Neural cell (in vitro differentiated cells): ENCODE measurements at regions not wholly inside any gene's neighbourhood (a gene's known extent, or its start where the extent isn't known, plus 50 kb on each side); places are given as distances from the start of the nearest gene placed in this dataset.

Source experiments
- H2AFZ ChIP-seq: fragments of 200-600, 300-800 bp; sonication (generic), shearing (Covaris generic); 2 replicates; pipeline ENCODE4 v1.6.0; 2014; ENCODE audit warnings: low read depth, mild to moderate bottlenecking, antibody characterized with exemption, low read length, moderate library complexity
- H3F3A ChIP-seq: fragments of 200-600 bp; shearing (Covaris generic); 2 replicates; pipeline ENCODE4 v1.6.1; 2016; ENCODE audit warnings: mild to moderate bottlenecking, moderate library complexity, mixed read lengths, antibody characterized with exemption, low read length; ENCODE audit not compliant: insufficient read depth, poor library complexity, severe bottlenecking
- H3K27ac ChIP-seq: fragments of 200-600, 300-800 bp; sonication (generic), shearing (Covaris generic); 2 replicates; pipeline ENCODE4 v1.5.1; 2014; ENCODE audit warnings: mild to moderate bottlenecking, low read length, moderate library complexity
- H3K27me3 ChIP-seq: fragments of 300-800, 200-600 bp; sonication (generic), shearing (Covaris generic); 2 replicates; pipeline ENCODE4 v1.6.0; 2014; ENCODE audit warnings: mild to moderate bottlenecking, low read depth, low read length, moderate library complexity; ENCODE audit not compliant: insufficient read depth
- H3K36me3 ChIP-seq: fragments of 300-800, 200-600 bp; sonication (generic), shearing (Covaris generic); 2 replicates; pipeline ENCODE4 v1.5.1; 2014; ENCODE audit warnings: mild to moderate bottlenecking, antibody characterized with exemption, low read length, moderate library complexity; ENCODE audit not compliant: insufficient read depth
- H3K4me2 ChIP-seq: fragments of 300-800, 200-600 bp; sonication (generic), shearing (Covaris generic); 2 replicates; pipeline ENCODE4 v1.6.0; 2014; ENCODE audit warnings: mild to moderate bottlenecking, low read length
- H3K4me3 ChIP-seq: fragments of 300-800, 200-600 bp; sonication (generic), shearing (Covaris generic); 2 replicates; pipeline ENCODE4 v1.5.1; 2014; ENCODE audit warnings: mild to moderate bottlenecking, low read length, moderate library complexity
- H3K79me2 ChIP-seq: fragments of 200-600 bp; shearing (Covaris generic); replicated peaks from 2 replicates; pipeline ENCODE4 v1.6.0; 2014; ENCODE audit warnings: mild to moderate bottlenecking, low read length, moderate library complexity; ENCODE audit not compliant: insufficient read depth
- H3K9ac ChIP-seq: fragments of 300-800, 200-600 bp; sonication (generic), shearing (Covaris generic); 2 replicates; pipeline ENCODE4 v1.6.1; 2016; ENCODE audit warnings: mild to moderate bottlenecking, low read length, mixed read lengths
- H3K9me2 ChIP-seq: fragments of 200-600 bp; shearing (Covaris generic); 2 replicates; pipeline ENCODE4 v1.6.1; 2016; ENCODE audit warnings: mild to moderate bottlenecking, low read length, mixed read lengths; ENCODE audit not compliant: insufficient read depth
- H3K9me3 ChIP-seq: fragments of 200-600, 300-800 bp; sonication (generic), shearing (Covaris generic); 2 replicates; pipeline ENCODE4 v1.6.1; 2016; ENCODE audit warnings: mild to moderate bottlenecking, mixed run types, low read length, moderate library complexity, mixed read lengths
- H4K20me1 ChIP-seq: fragments of 200-600 bp; shearing (Covaris generic); 2 replicates; pipeline ENCODE4 v1.6.1; 2016; ENCODE audit warnings: mild to moderate bottlenecking, mixed run types; ENCODE audit not compliant: insufficient read depth
- EP300 ChIP-seq: fragments of 450-650 bp; conservative IDR thresholded peaks from 2 replicates; pipeline ENCODE4 v1.6.1; 2014; ENCODE audit warnings: antibody characterized with exemption, mild to moderate bottlenecking, moderate library complexity; ENCODE audit not compliant: poor library complexity, severe bottlenecking
- EZH2 ChIP-seq: fragments of 200-600, 300-800 bp; shearing (Covaris generic), sonication (generic); IDR thresholded peaks from 2 replicates; pipeline ENCODE4 v1.6.1; 2014; ENCODE audit warnings: antibody characterized with exemption, low read length, borderline replicate concordance, mild to moderate bottlenecking; ENCODE audit not compliant: insufficient read depth, poor library complexity, severe bottlenecking
- MXI1 ChIP-seq: fragments of 450-650 bp; conservative IDR thresholded peaks from 2 replicates; pipeline ENCODE4 v1.6.1; 2014; ENCODE audit warnings: antibody characterized with exemption, mild to moderate bottlenecking; ENCODE audit not compliant: poor library complexity, severe bottlenecking
- POLR2AphosphoS5 ChIP-seq: IDR thresholded peaks from 2 replicates; pipeline ENCODE4 v1.6.1; 2012
- RAD21 ChIP-seq: fragments of 450-650 bp; conservative IDR thresholded peaks from 2 replicates; pipeline ENCODE4 v1.6.1; 2014; ENCODE audit warnings: antibody characterized with exemption, mild to moderate bottlenecking, moderate library complexity
- REST ChIP-seq: IDR thresholded peaks from 2 replicates; pipeline ENCODE4 v1.6.1; 2012; ENCODE audit warnings: borderline replicate concordance
- SMC3 ChIP-seq: fragments of 450-650 bp; conservative IDR thresholded peaks from 2 replicates; pipeline ENCODE4 v1.6.1; 2014; ENCODE audit warnings: antibody characterized with exemption, mild to moderate bottlenecking, moderate library complexity; ENCODE audit not compliant: poor library complexity
- TAF1 ChIP-seq: IDR thresholded peaks from 2 replicates; pipeline ENCODE4 v1.6.1; 2012; ENCODE audit warnings: low read depth
- TF ChIP-seq, protein P1 (sequence below): fragments of 450-650 bp; IDR thresholded peaks from 2 replicates; pipeline ENCODE4 v1.5.1; 2014; ENCODE audit warnings: antibody characterized with exemption, mild to moderate bottlenecking, moderate library complexity; ENCODE audit not compliant: poor library complexity, severe bottlenecking

DNA sequence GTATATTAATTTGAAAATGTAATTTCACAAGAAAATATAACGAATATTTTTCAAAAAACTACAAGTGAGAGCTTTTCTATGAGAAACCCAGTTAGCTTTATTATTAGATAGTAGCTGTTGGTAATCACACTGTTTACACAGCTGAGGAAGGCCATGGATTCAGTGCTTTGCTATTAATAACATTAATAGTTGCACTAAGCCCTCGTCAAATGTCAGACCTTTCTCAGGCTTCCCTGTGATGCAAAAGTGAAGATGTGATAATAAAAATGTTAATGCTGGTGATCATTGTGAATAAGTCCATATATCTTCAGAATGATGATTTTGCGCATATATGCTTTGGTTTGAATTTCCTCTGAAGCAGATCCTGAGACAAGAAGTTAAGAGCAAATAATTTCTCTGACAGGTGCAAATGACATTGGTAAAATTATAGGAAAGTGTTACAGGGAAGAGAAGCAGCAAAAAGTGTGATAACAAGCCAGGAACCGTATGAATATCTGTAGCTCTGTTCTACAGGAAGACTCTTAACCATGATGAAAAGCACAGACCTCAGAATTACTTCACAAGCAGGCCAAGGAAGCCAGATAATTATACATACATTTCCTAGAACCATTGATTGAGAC is 56.5 kb upstream of the CNTN6 start:
- Histone ChIP-seq H3K27ac (no peak overlapping the region), H3K36me3 (no peaks in the 10 kb centered on the region), H3K27me3 (no peaks in the 10 kb centered on the region), H3K9me2 (no peaks in the 10 kb centered on the region), H3K9ac (no peak overlapping the region), H3K4me3 (peak overlapping the region; percentile 6), H3K9me3 (no peaks in the 10 kb centered on the region), H3K79me2 (no peaks in the 10 kb centered on the region), H3F3A (no peaks in the 10 kb centered on the region), H4K20me1 (no peaks in the 10 kb centered on the region), H2AFZ (no peak overlapping the region), H3K4me2 (no peak overlapping the region)
- peak; percentile 52 for TF ChIP-seq EP300
- TF ChIP-seq, protein P1, sequence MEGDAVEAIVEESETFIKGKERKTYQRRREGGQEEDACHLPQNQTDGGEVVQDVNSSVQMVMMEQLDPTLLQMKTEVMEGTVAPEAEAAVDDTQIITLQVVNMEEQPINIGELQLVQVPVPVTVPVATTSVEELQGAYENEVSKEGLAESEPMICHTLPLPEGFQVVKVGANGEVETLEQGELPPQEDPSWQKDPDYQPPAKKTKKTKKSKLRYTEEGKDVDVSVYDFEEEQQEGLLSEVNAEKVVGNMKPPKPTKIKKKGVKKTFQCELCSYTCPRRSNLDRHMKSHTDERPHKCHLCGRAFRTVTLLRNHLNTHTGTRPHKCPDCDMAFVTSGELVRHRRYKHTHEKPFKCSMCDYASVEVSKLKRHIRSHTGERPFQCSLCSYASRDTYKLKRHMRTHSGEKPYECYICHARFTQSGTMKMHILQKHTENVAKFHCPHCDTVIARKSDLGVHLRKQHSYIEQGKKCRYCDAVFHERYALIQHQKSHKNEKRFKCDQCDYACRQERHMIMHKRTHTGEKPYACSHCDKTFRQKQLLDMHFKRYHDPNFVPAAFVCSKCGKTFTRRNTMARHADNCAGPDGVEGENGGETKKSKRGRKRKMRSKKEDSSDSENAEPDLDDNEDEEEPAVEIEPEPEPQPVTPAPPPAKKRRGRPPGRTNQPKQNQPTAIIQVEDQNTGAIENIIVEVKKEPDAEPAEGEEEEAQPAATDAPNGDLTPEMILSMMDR: no peak
- TF ChIP-seq MXI1: no peak
- no peak for TF ChIP-seq EZH2
- TF ChIP-seq SMC3: no peak

GRCh38 chr3:1037631-1038030 is 55.2 kb upstream of the CNTN6 start:
- H3K79me2 ChIP-seq: no peaks in the 10 kb centered on the region
- H3F3A ChIP-seq: no peaks in the 10 kb centered on the region
- H3K4me3 ChIP-seq: no peak overlapping the region
- no peaks in the 10 kb centered on the region for H3K9me3 ChIP-seq
- H3K4me2 ChIP-seq: no peak overlapping the region
- TF ChIP-seq RAD21: no peak
- no peak for TF ChIP-seq EP300
- TF ChIP-seq POLR2AphosphoS5: no peak
- TF ChIP-seq REST: no peak
- TF ChIP-seq MXI1: no peak
- TF ChIP-seq TAF1: no peak
- TF ChIP-seq, protein P1: no peak
- no peaks in the 10 kb centered on the region for H3K27me3 ChIP-seq
- no peaks in the 10 kb centered on the region for H3K9me2 ChIP-seq
- no peak overlapping the region for H3K27ac ChIP-seq
- no peak overlapping the region for H2AFZ ChIP-seq
- no peaks in the 10 kb centered on the region for H3K36me3 ChIP-seq
- no peak overlapping the region for H3K9ac ChIP-seq
- no peaks in the 10 kb centered on the region for H4K20me1 ChIP-seq
